ENCODE measurements at regions not wholly inside any gene's neighbourhood (a gene's known extent, or its start where the extent isn't known, plus 50 kb on each side); places are given as distances from the start of the nearest gene placed in this dataset.

- Histone ChIP-seq H3K4me1 (ENCODE audit: control insufficient read depth in 1 of 2, insufficient read depth in 2 of 2, low read length in 2 of 2) (no peaks in the 10 kb centered on the region), H3K9me3 (ENCODE audit: control insufficient read depth, low read length) (no peaks in the 10 kb centered on the region), H3K27ac (ENCODE audit: low read depth in 1 of 2, low read length in 2 of 2) (no peak overlapping the region), H3K27me3 (ENCODE audit: control insufficient read depth in 1 of 2, insufficient read depth in 2 of 2, low read length in 1 of 2) (no peaks in the 10 kb centered on the region), H3K4me3 (ENCODE audit: low read length in 2 of 2) (no peak overlapping the region), H3K36me3 (ENCODE audit: control insufficient read depth in 1 of 2, insufficient read depth in 2 of 2, low read length in 1 of 2) (no peaks in the 10 kb centered on the region)
- intact Hi-C loops (cut with DNase I) = no loop called here
- DNase-seq (no peak), ATAC-seq (ENCODE audit: low FRiP score) (no peak)
Measured at GRCh38 chr2:217304582-217304981, 444.7 kb upstream of the TNP1 start.

- H3K27me3 ChIP-seq (ENCODE audit: control insufficient read depth in 1 of 2, insufficient read depth in 2 of 2, low read length in 1 of 2) = no peaks in the 10 kb centered on the region
- ATAC-seq (ENCODE audit: low FRiP score) (no peak), DNase-seq (no peak)
- H3K36me3 ChIP-seq (ENCODE audit: control insufficient read depth in 1 of 2, insufficient read depth in 2 of 2, low read length in 1 of 2) = no peaks in the 10 kb centered on the region
- WGBS, 2 donors = 75 to 77% methylated on average over 3 of the region's 3 CpGs
- H3K4me3 ChIP-seq (ENCODE audit: low read length in 2 of 2) = no peak overlapping the region
- intact Hi-C loops (cut with DNase I) = no loop called here
- H3K9me3 ChIP-seq (ENCODE audit: control insufficient read depth, low read length) = no peaks in the 10 kb centered on the region
- no peaks in the 10 kb centered on the region for H3K4me1 ChIP-seq (ENCODE audit: control insufficient read depth in 1 of 2, insufficient read depth in 2 of 2, low read length in 2 of 2)
- no peak overlapping the region for H3K27ac ChIP-seq (ENCODE audit: low read depth in 1 of 2, low read length in 2 of 2)
Measured at GRCh38 chr2:217302856-217303255, 443.0 kb upstream of the TNP1 start.

GRCh38 chr2:217301142-217301925 is 441.5 kb upstream of the TNP1 start:
- intact Hi-C loops (cut with DNase I) = no loop called here
- WGBS, 2 donors = 54 to 59% methylated on average over 4 of the region's 4 CpGs

GRCh38 chr2:217299590-217299989 is 439.7 kb upstream of the TNP1 start:
- Histone ChIP-seq H3K36me3 (ENCODE audit: control insufficient read depth in 1 of 2, insufficient read depth in 2 of 2, low read length in 1 of 2) (no peaks in the 10 kb centered on the region), H3K4me1 (ENCODE audit: control insufficient read depth in 1 of 2, insufficient read depth in 2 of 2, low read length in 2 of 2) (no peaks in the 10 kb centered on the region), H3K27ac (ENCODE audit: low read depth in 1 of 2, low read length in 2 of 2) (no peak overlapping the region), H3K27me3 (ENCODE audit: control insufficient read depth in 1 of 2, insufficient read depth in 2 of 2, low read length in 1 of 2) (no peaks in the 10 kb centered on the region), H3K4me3 (ENCODE audit: low read length in 2 of 2) (no peak overlapping the region), H3K9me3 (ENCODE audit: control insufficient read depth, low read length) (no peaks in the 10 kb centered on the region)
- 88 to 94% methylated on average over 1 of the region's 1 CpG for whole genome bisulfite sequencing, 2 donors
- no peak for ATAC-seq (ENCODE audit: low FRiP score)
- no peak for DNase-seq
- intact Hi-C loops (cut with DNase I) = no loop called here

More at GRCh38 chr2:217301142-217301925, 441.5 kb upstream of the TNP1 start:
- H3K9me3 ChIP-seq (ENCODE audit: control insufficient read depth, low read length) = no peaks in the 10 kb centered on the region
- no peak overlapping the region for H3K27ac ChIP-seq (ENCODE audit: low read depth in 1 of 2, low read length in 2 of 2)
- no peaks in the 10 kb centered on the region for H3K27me3 ChIP-seq (ENCODE audit: control insufficient read depth in 1 of 2, insufficient read depth in 2 of 2, low read length in 1 of 2)
- H3K36me3 ChIP-seq (ENCODE audit: control insufficient read depth in 1 of 2, insufficient read depth in 2 of 2, low read length in 1 of 2) = no peaks in the 10 kb centered on the region
- DNase-seq = peak; percentile 56 to 71
- no peaks in the 10 kb centered on the region for H3K4me1 ChIP-seq (ENCODE audit: control insufficient read depth in 1 of 2, insufficient read depth in 2 of 2, low read length in 2 of 2)
- ATAC-seq (ENCODE audit: low FRiP score) = peak; percentile 57
- H3K4me3 ChIP-seq (ENCODE audit: low read length in 2 of 2) = no peak overlapping the region

GRCh38 chr2:217297096-217297495 is 437.2 kb upstream of the TNP1 start:
- no peak for DNase-seq
- intact Hi-C loops (cut with DNase I) = no loop called here
- H3K4me3 ChIP-seq (ENCODE audit: low read length in 2 of 2) = no peak overlapping the region
- H3K27ac ChIP-seq (ENCODE audit: low read depth in 1 of 2, low read length in 2 of 2) = no peak overlapping the region
- H3K4me1 ChIP-seq (ENCODE audit: control insufficient read depth in 1 of 2, insufficient read depth in 2 of 2, low read length in 2 of 2) = no peaks in the 10 kb centered on the region
- H3K36me3 ChIP-seq (ENCODE audit: control insufficient read depth in 1 of 2, insufficient read depth in 2 of 2, low read length in 1 of 2) = peaks cover 0 to 4% of the 10 kb centered on the region in 2 donors
- no peaks in the 10 kb centered on the region for H3K27me3 ChIP-seq (ENCODE audit: control insufficient read depth in 1 of 2, insufficient read depth in 2 of 2, low read length in 1 of 2)
- WGBS, 2 donors = 87 to 93% methylated on average over 2 of the region's 2 CpGs
- no peak for ATAC-seq (ENCODE audit: low FRiP score)
- no peaks in the 10 kb centered on the region for H3K9me3 ChIP-seq (ENCODE audit: control insufficient read depth, low read length)

GRCh38 chr2:217294818-217295217 is 435.0 kb upstream of the TNP1 start:
- ATAC-seq (ENCODE audit: low FRiP score) = no peak
- no peak overlapping the region for H3K27ac ChIP-seq (ENCODE audit: low read depth in 1 of 2, low read length in 2 of 2)
- H3K36me3 ChIP-seq (ENCODE audit: control insufficient read depth in 1 of 2, insufficient read depth in 2 of 2, low read length in 1 of 2) = peaks cover 0 to 4% of the 10 kb centered on the region in 2 donors
- H3K4me1 ChIP-seq (ENCODE audit: control insufficient read depth in 1 of 2, insufficient read depth in 2 of 2, low read length in 2 of 2) = no peaks in the 10 kb centered on the region
- H3K4me3 ChIP-seq (ENCODE audit: low read length in 2 of 2) = no peak overlapping the region
- H3K9me3 ChIP-seq (ENCODE audit: control insufficient read depth, low read length) = no peaks in the 10 kb centered on the region
- WGBS, 2 donors = 83 to 96% methylated on average over 4 of the region's 4 CpGs
- DNase-seq = no peak
- intact Hi-C loops (cut with DNase I) = no loop called here
- no peaks in the 10 kb centered on the region for H3K27me3 ChIP-seq (ENCODE audit: control insufficient read depth in 1 of 2, insufficient read depth in 2 of 2, low read length in 1 of 2)

GRCh38 chr2:217294211-217294610 is 434.3 kb upstream of the TNP1 start:
- intact Hi-C loops (cut with DNase I) = no loop called here
- no peaks in the 10 kb centered on the region for H3K27me3 ChIP-seq (ENCODE audit: control insufficient read depth in 1 of 2, insufficient read depth in 2 of 2, low read length in 1 of 2)
- 86% methylated on average over 2 of the region's 2 CpGs for WGBS, 2 donors
- H3K9me3 ChIP-seq (ENCODE audit: control insufficient read depth, low read length) = no peaks in the 10 kb centered on the region
- ATAC-seq (ENCODE audit: low FRiP score) (no peak), DNase-seq (no peak)
- peaks cover 0 to 4% of the 10 kb centered on the region in 2 donors for H3K36me3 ChIP-seq (ENCODE audit: control insufficient read depth in 1 of 2, insufficient read depth in 2 of 2, low read length in 1 of 2)
- H3K4me1 ChIP-seq (ENCODE audit: control insufficient read depth in 1 of 2, insufficient read depth in 2 of 2, low read length in 2 of 2) = no peaks in the 10 kb centered on the region
- no peak overlapping the region for H3K27ac ChIP-seq (ENCODE audit: low read depth in 1 of 2, low read length in 2 of 2)
- H3K4me3 ChIP-seq (ENCODE audit: low read length in 2 of 2) = no peak overlapping the region

- no peak for DNase-seq
- Histone ChIP-seq H3K27ac (ENCODE audit: low read depth in 1 of 2, low read length in 2 of 2) (no peak overlapping the region), H3K9me3 (ENCODE audit: control insufficient read depth, low read length) (no peaks in the 10 kb centered on the region), H3K4me3 (ENCODE audit: low read length in 2 of 2) (no peak overlapping the region), H3K36me3 (ENCODE audit: control insufficient read depth in 1 of 2, insufficient read depth in 2 of 2, low read length in 1 of 2) (peaks cover 0 to 4% of the 10 kb centered on the region in 2 donors), H3K4me1 (ENCODE audit: control insufficient read depth in 1 of 2, insufficient read depth in 2 of 2, low read length in 2 of 2) (no peaks in the 10 kb centered on the region), H3K27me3 (ENCODE audit: control insufficient read depth in 1 of 2, insufficient read depth in 2 of 2, low read length in 1 of 2) (no peaks in the 10 kb centered on the region)
- intact Hi-C loops (cut with DNase I) = no loop called here
- 95% methylated on average over 3 of the region's 3 CpGs for WGBS, 2 donors
- ATAC-seq (ENCODE audit: low FRiP score) = no peak
Measured at GRCh38 chr2:217293607-217294006, 433.7 kb upstream of the TNP1 start.

GRCh38 chr2:217293046-217293445 is 433.2 kb upstream of the TNP1 start:
- Histone ChIP-seq H3K27me3 (ENCODE audit: control insufficient read depth in 1 of 2, insufficient read depth in 2 of 2, low read length in 1 of 2) (no peaks in the 10 kb centered on the region), H3K4me3 (ENCODE audit: low read length in 2 of 2) (no peak overlapping the region), H3K4me1 (ENCODE audit: control insufficient read depth in 1 of 2, insufficient read depth in 2 of 2, low read length in 2 of 2) (no peaks in the 10 kb centered on the region), H3K27ac (ENCODE audit: low read depth in 1 of 2, low read length in 2 of 2) (no peak overlapping the region), H3K9me3 (ENCODE audit: control insufficient read depth, low read length) (no peaks in the 10 kb centered on the region), H3K36me3 (ENCODE audit: control insufficient read depth in 1 of 2, insufficient read depth in 2 of 2, low read length in 1 of 2) (peaks cover 0 to 4% of the 10 kb centered on the region in 2 donors)
- WGBS, 2 donors = 96 to 98% methylated on average over 5 of the region's 5 CpGs
- DNase-seq (no peak), ATAC-seq (ENCODE audit: low FRiP score) (no peak)
- intact Hi-C loops (cut with DNase I) = no loop called here

Measured in aorta (tissue), 5 donors.